GM21423 (cell line): ENCODE measurements at regions not wholly inside any gene's neighbourhood (a gene's known extent, or its start where the extent isn't known, plus 50 kb on each side); places are given as distances from the start of the nearest gene placed in this dataset.
"Not testable (repeated sequence)": the region's sequence is repeated elsewhere in the genome, so short reads cannot be mapped to it uniquely, and the experiment has no call there.

Experiments
- ATAC-seq: cut with Tn5 transposase; IDR thresholded peaks from one replicate; pipeline ENCODE4 v1.9.1; 2021; ENCODE audit warnings: mild to moderate bottlenecking, moderate library complexity; ENCODE audit not compliant: unreplicated experiment

DNA sequence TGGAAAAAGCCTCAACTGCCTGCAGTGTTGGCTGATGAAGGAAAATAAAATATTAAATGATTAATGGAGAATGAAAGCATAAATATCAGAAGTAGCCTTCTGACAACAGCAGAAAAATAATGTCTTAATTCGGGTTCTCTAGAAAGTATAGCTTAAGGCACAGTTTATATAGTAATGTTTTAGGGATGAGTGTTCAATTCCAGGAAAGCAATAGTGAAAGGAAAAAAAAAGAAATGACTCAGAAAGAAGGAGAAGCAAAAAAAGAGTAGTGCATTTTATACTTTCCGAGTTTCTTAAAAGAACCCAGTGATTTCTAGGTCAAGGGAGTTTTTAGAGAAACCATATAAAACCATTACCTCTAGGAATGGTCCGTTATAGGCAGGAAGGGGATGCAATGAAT is 137.3 kb downstream of the HTR1B start:
- ATAC-seq = no peak

GRCh38 chr6:77324866-77325265 is 138.4 kb downstream of the HTR1B start:
- ATAC-seq = no peak

- no peak for ATAC-seq
These were observed 140.7 kb downstream of the HTR1B start for GRCh38 chr6:77322604-77323003.

- ATAC-seq = no peak
These were observed 145.0 kb downstream of the HTR1B start for GRCh38 chr6:77318256-77318655.

- no peak for ATAC-seq
These were observed 149.7 kb downstream of the HTR1B start for GRCh38 chr6:77313595-77313994.

- no peak for ATAC-seq
These were observed 163.4 kb downstream of the HTR1B start for GRCh38 chr6:77299931-77300330.

DNA sequence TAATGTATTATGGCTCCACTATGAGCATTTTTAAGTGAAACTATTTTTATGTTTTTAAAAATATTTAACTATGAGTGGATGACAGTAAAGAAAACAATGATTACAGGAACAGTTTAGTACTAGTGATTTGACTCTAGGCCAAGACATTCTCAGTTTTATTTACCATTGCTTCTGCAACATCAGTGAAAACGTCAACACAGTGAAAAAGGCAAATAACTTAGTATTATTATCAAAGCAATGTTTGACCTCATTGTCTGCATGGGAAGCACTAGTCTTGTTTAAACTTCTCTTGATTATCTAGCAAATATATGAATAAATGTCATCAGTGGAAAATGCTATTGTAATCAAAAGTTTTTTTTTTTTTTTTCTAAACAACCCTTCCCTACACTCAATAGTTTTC is 165.0 kb downstream of the HTR1B start:
- no peak for ATAC-seq

GRCh38 chr6:77292564-77293546 is 170.4 kb downstream of the HTR1B start:
- no peak for ATAC-seq

DNA sequence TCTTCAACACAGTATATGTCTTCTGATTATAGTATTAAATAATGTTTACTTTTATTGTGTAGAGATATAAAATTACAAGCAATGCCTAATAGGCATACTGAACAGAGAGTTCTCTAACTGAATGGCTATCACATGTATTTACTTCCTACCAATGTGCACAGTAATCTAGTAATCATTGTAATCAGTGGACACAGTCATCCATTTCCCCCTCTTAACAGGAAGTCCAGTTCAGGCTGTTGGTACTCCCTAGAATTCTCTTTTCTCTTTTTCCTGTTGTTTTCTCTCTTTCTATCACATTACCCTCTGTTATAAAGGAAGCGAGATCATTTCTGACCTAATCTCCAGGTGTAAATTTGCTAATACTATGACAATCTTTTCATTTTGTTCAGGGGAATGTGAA is 172.5 kb downstream of the HTR1B start:
- no peak for ATAC-seq

GRCh38 chr6:77286541-77286940 is 176.8 kb downstream of the HTR1B start:
- no peak for ATAC-seq

DNA sequence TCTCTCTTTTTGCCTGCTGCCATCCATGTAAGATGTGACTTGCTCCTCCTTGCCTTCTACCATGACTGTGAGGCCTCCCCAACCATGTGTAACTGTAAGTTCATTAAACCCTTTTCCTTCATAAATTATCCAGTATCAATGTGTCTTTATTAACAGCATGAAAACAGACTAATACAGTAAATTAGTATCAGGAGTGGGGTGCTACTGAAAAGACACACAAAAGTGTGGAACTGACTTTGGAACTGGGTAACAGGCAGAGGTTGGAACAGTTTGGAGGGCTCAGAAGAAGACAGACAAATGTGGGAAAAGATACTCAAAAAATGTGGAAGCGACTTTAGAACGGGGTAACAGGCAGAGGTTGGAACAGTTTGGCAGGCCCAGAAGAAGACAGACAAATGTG is 189.4 kb downstream of the HTR1B start:
- no peak for ATAC-seq

DNA sequence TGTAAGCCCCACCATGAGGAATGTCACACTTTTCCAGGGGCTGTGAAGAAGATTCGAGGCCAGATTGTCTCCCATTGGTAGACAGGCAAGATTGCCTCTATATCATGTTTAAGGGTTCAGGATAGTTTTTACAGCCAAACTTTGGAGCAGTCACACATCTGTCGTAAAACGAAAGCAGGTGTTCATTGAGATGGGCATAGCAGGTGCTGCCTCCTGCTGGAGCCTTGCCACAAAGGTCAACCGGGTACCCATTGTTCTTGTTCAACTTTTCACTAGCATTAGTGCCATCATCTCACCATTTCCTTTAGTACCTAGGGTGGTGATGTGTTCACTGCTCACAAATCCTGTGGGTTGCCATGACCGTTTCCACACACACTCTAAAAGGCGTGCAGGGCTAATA is 198.3 kb downstream of the HTR1B start:
- no peak for ATAC-seq

DNA sequence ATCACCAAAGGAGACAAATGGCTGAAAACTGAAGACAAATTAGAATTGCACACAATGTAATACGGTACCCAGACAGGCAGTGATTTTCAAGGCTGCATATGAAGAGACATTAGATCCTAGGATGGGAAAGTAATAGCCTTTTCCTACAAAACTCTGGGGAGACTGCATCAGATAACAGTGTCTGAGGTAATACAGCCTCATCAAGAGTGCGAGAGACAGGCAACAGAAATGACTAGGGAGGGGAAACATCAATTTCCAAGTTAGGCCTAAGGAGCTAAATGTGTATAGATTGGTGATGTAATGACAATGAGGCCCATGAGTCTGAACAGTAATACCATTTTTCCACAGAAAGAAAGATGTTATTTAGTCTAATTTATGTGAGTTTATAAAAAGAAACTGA is 200.3 kb downstream of the HTR1B start:
- no peak for ATAC-seq

DNA sequence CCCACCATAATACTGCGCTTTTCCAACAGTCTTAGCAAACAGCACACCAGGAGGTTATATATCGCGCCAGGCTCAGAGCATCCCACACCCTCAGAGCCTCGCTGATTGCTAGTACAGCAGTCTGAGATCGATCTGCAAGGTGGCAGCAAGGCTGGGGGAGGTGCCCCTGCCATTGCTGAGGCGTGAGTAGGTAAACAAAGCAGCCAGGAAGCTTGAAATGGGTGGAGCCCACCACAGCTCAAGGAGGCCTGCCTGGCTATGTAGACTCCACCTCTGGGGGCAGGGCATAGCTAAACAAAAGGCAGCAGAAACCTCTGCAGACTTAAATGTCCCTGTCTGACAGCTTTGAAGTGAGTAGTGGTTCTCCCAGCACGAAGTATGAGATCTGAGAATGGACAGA is 211.5 kb downstream of the HTR1B start:
- not testable (repeated sequence) for ATAC-seq

DNA sequence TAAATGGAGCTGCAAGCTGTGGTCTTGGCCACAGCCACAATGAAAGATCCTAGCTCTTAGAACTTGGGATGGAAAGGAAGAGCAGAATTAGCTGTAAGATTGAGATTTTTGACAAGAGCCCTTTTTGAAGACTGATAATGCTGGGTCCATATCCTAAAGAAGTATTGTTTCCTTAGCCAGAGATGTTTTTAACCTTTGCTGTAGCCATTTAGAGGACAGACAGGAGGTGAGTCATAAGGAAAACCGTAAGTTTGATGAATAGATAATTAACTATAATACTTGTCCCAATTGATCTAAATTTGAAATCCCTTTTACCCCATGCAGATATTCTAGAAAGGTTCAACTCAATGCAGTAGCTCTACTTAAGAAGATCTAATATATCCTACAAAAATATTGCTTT is 213.7 kb downstream of the HTR1B start:
- ATAC-seq = no peak

DNA sequence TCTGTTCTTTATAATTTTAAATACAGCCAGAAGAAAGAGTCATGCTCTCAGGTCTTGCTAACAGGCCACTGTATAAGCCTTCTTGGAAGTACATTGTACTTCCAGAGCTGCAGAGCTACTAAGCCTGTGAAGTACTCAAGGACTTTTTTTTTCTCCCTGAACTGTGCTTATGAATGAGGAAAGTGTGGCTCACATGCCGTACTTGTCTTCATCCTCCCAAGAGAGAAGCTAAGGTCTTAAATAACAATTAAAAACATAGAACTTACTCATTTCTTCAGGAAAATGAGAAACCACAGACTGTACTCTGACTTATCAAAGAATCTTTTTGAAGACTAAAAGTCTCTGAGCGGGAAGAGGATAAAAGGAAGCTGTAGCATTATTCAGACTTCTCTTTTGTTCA is 218.3 kb downstream of the HTR1B start:
- no peak for ATAC-seq

DNA sequence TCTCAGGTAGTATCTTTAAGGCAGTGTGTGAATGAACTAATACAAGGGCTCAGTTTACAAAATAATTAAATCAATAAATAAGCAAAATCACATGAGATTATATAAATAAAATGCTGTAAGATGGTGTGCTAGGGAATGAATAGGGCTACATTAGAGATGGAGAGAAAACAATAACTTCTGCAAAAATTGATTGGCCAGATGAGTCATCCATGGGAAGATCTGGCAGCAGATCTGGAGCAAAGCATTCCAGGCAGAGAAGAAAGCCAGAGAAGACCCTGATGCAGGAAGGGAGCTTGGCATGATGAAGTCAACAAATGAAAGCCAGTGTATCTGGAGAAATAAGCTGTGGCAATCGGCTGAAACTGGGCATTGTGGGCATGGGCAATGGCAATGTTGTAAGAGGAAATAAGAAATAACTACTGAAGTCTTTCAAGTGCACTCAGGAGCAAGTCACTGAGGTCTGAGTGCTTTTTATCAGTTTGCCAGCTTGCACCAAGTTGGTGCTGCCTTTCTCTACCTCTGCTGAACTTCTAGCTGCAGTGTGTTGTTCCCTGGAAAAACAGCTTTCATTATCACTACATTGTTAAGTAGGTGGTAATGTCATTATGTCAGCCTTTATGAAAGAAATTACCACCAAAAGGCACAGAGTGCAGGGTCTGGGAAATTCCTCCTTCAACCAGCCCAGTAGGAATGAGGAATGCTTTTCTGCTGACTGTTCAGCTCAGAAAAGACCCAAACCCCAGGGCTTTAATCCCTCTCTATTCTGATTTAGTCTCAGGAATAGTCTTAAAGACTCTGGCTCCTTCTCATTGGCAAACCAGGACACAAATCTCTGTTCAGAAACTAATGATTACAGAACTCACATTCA is 231.6 kb downstream of the HTR1B start:
- no peak for ATAC-seq

GRCh38 chr6:77228279-77228678 is 235.0 kb downstream of the HTR1B start:
- ATAC-seq = no peak

DNA sequence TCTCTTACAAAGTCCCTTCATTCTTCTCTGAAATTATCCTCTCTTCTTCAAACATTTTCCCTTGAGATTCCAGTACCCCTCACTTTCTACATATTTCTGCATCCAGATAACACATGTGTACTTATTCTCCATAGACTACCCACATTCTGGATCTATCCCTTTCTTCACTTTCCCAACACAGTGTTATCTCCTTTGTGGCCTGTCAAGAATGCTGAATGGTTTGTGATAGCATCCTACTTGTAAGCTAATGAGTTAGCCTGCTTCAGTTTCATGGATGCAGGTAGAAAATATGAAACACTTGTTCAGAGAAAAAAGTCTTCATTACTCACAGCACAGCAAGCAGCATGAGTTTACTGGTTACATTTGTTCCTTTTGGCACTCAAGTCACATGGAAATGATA is 245.4 kb downstream of the HTR1B start:
- no peak for ATAC-seq

DNA sequence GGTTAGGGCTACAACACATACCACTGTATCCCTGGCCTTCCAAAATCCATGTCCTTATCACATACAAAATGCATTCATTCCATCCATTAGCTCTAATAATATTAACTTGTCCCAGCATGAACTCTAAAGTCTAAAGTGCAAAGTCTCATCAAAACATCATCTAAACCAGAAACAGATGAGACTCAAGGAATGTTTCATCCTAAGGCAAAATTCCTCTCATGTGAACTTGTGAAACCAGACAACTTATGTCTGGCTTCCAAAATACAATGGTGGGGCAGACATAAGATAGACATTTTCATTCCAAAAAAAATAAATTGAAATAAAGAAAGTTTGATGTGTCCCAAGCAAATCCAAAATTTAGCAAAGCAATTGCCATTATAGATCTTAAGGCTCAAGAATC is 257.4 kb downstream of the HTR1B start:
- no peak for ATAC-seq

DNA sequence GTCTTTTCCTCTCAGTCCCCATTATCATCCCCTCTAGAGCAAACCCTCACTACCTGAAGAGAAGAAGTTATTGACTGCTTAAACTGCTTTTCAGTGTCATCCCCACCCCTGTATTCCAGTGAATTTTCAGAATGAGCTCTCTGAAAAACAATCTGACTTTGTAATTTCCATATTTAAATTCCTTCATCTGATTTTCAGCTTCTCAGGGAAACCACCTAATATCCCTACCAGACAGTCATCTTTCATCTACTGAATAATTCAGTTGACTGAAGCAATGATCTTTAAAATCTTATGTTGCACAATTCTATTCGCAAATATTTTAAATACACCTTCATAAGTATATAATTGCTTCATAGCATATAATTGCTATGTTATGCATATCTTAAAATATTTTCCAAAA is 258.7 kb downstream of the HTR1B start:
- no peak for ATAC-seq

- ATAC-seq = no peak
These were observed 279.8 kb downstream of the HTR1B start for GRCh38 chr6:77183447-77183846.
